Gastrocnemius medialis (tissue), 4 donors: ENCODE measurements at regions not wholly inside any gene's neighbourhood (a gene's known extent, or its start where the extent isn't known, plus 50 kb on each side); places are given as distances from the start of the nearest gene placed in this dataset.
A peak's percentile ranks its signal among the peaks of the same experiment; 100 is the strongest.

Experiments used
- ATAC-seq, 2 donors: fragments of 150-250 bp; one replicate each; pipeline ENCODE4 v1.9.1; 2016
- DNase-seq, 2 donors: peaks; one replicate each; pipeline ENCODE4 v3.0.0-alpha.2; 2019
- H3K27ac ChIP-seq, 4 donors: fragments of 200-600 bp; sonication (generic); 1 replicate in 1 of 4; 2 replicates in 3 of 4; pipeline ENCODE4 v1.5.1; 2016 to 2018; ENCODE audit warnings: mild to moderate bottlenecking in 2 of 4, moderate library complexity in 1 of 4
- H3K27me3 ChIP-seq, 3 donors: fragments of 200-600 bp; sonication (generic) in 2 of 3; 1 replicate in 1 of 3; 2 replicates in 2 of 3; pipeline versions ENCODE4 v1.5.1 to v1.6.0; 2016 to 2019; ENCODE audit warnings: mild to moderate bottlenecking in 1 of 3, moderate library complexity in 1 of 3
- H3K36me3 ChIP-seq, 2 donors: fragments of 200-600 bp; sonication (generic) in 1 of 2; one replicate each; pipeline ENCODE4 v1.5.1; 2017 to 2018
- H3K4me1 ChIP-seq, 2 donors: fragments of 200-600 bp; sonication (generic) in 1 of 2; one replicate each; pipeline ENCODE4 v1.5.1; 2016 to 2017; ENCODE audit warnings: mild to moderate bottlenecking in 2 of 2
- H3K4me3 ChIP-seq, 4 donors: fragments of 200-600 bp; sonication (generic) in 3 of 4; 1 replicate in 1 of 4; 2 replicates in 3 of 4; pipeline ENCODE4 v1.5.1; 2016 to 2019; ENCODE audit warnings: mild to moderate bottlenecking in 2 of 4
- H3K9me3 ChIP-seq, 3 donors: fragments of 200-600 bp; sonication (generic) in 2 of 3; 1 replicate in 1 of 3; 2 replicates in 2 of 3; pipeline ENCODE4 v1.5.1; 2016 to 2019
- CTCF ChIP-seq, 5 experiments: fragments of 450-650 bp in 3 of 5; fragments of 200-600 bp in 2 of 5; sonication (generic) in 2 of 5; IDR thresholded peaks in 4 of 5; conservative IDR thresholded peaks in 1 of 5; 1 replicate in 4 of 5; 2 replicates in 1 of 5; pipeline ENCODE4 v1.5.1; 2016 to 2019; ENCODE audit warnings: antibody characterized with exemption in 5 of 5, mild to moderate bottlenecking in 3 of 5, moderate library complexity in 3 of 5
- POLR2A ChIP-seq, 2 donors: fragments of 450-650 bp; IDR thresholded peaks; one replicate each; pipeline ENCODE4 v1.6.1; 2017; ENCODE audit warnings: antibody characterized with exemption in 2 of 2, mild to moderate bottlenecking in 2 of 2, moderate library complexity in 2 of 2
- in situ Hi-C, 4 donors: fragments of 200-750 bp; cut with MboI; loops; one replicate each; pipeline versions ENCODE4 v1.15.0 to v1.8.0; 2017; ENCODE audit warnings: low sequenced_read_pairs in 4 of 4
- intact Hi-C: fragments of 100-400 bp; cut with DNase I; formaldehyde crosslinking; loops from one replicate; pipeline ENCODE4 v1.15.1; 2023; ENCODE audit warnings: low total_unique reads

DNA sequence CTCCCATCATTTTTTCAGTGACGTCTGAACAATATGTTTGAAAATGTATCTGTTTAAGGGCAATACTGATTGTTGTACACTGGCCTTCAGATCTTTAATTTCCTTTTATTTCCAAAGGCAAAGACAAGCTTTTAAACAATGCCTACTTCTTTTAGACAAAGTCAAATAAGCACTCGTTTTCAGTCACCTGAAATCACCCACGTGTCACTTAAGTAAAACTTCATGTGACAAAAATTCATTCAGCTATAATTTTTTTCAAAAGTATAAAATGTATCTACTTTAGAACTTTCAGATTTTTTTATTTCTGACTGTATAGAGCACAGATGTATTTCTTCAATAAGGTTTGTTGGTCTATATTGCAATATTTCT, 113.5 kb upstream of the BEND6 start:
- no peak for ATAC-seq
- in situ Hi-C loops, result loop anchor here in 3 of 4 donors (10.0 kb wide), 4 partner anchors 77 to 197 kb away; partner anchors contain the start of gene DST (in 2 of the 3)
- Histone ChIP-seq H3K9me3 (no peaks in the 10 kb centered on the region), H3K4me3 (peak overlapping the region; percentile 33 to 89 (median 61)), H3K4me1 (peaks cover 50 to 54% of the 10 kb centered on the region in 2 donors), H3K27me3 (no peaks in the 10 kb centered on the region), H3K36me3 (no peaks in the 10 kb centered on the region), H3K27ac (peak overlapping the region; percentile 85 to 98 (median 98))
- TF ChIP-seq CTCF (IDR thresholded peaks at IDR 0.05 in 4 of 5, conservative IDR thresholded peaks at IDR 0.05 in 1 of 5) (no peak), POLR2A (IDR thresholded peaks at IDR 0.05) (no peak)
- intact Hi-C loops, result loop anchor here (5.0 kb wide), 2 partner anchors 149 to 336 kb away; no protein-coding TSS in a partner anchor
- DNase-seq, result no peak

DNA sequence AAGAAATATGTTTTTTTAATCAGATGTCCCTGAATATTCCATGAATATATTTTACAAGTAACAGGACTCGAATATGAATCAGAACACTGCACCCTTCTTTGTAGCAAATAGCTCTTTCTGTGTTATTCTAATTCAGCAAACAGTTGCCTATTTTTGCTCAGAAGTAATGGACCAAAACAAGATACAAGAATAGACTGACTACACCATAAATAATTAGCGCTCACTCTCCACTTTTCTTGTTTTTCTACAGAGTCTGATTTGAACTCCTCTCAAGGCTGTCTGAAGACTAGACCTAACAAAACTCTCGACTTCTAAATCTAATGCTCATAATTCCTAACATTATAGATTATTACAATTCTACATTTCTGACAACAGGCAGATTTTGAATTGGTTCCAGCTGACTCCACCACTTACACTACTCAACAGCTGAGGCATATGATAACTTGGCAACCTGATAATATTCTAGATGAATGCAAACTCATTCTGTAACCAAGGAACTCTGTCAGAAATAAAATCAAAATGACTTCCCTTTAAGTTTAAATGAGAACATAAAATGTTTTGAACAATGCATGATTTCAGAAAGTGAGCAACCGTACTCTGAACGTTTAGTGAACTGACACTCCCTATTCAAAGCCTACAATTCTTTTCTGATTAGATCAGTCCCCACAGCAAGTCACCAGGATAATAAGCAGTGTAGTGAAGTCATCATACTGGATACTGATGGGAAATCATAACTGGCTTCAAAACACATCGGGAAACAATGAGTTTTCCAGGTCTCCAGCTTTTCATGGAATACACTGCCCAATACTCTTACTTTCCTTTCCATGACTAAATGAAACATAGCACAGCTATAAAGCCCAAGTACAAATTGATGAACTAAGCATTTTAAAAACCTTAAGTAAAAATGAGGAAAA, 114.2 kb upstream of the BEND6 start:
- intact Hi-C loops, result loop anchor here (5.0 kb wide), 2 partner anchors 148 to 337 kb away; no protein-coding TSS in a partner anchor

GRCh38 chr6:56839533-56840183, 115.2 kb upstream of the BEND6 start:
- H3K36me3 ChIP-seq, result no peaks in the 10 kb centered on the region
- intact Hi-C loops, result loop anchor here (5.0 kb wide), 2 partner anchors 147 to 338 kb away; no protein-coding TSS in a partner anchor
- DNase-seq (no peak), ATAC-seq (no peak)
- H3K27me3 ChIP-seq, result no peaks in the 10 kb centered on the region
- TF ChIP-seq POLR2A (IDR thresholded peaks at IDR 0.05), result no peak
- no peak for TF ChIP-seq CTCF (IDR thresholded peaks at IDR 0.05 in 4 of 5, conservative IDR thresholded peaks at IDR 0.05 in 1 of 5)
- in situ Hi-C loops, result loop anchor here in 3 of 4 donors (5.0 to 10.0 kb wide), 5 partner anchors 67 to 195 kb away; partner anchors contain the start of gene DST (in 2 of the 3)
- H3K4me3 ChIP-seq, result peak overlapping the region; percentile 33 to 89 (median 61)
- H3K9me3 ChIP-seq, result no peaks in the 10 kb centered on the region
- H3K4me1 ChIP-seq, result peaks cover 55 to 61% of the 10 kb centered on the region in 2 donors
- peak overlapping the region; percentile 85 to 98 (median 98) for H3K27ac ChIP-seq

More for the DNA sequence above, 114.2 kb upstream of the BEND6 start:
- ATAC-seq, result peak; percentile 52 to 68
- DNase-seq, result no peak
- Histone ChIP-seq H3K9me3 (no peaks in the 10 kb centered on the region), H3K27me3 (no peaks in the 10 kb centered on the region), H3K27ac (peak overlapping the region; percentile 85 to 98 (median 98)), H3K36me3 (no peaks in the 10 kb centered on the region), H3K4me3 (peak overlapping the region; percentile 33 to 89 (median 61)), H3K4me1 (peaks cover 51 to 55% of the 10 kb centered on the region in 2 donors)
- in situ Hi-C loops, result loop anchor here in 3 of 4 donors (10.0 kb wide), 4 partner anchors 76 to 196 kb away; partner anchors contain the start of gene DST (in 2 of the 3)
- TF ChIP-seq CTCF (IDR thresholded peaks at IDR 0.05 in 4 of 5, conservative IDR thresholded peaks at IDR 0.05 in 1 of 5), result no peak
- TF ChIP-seq POLR2A (IDR thresholded peaks at IDR 0.05), result peak; percentile 30 to 72

DNA sequence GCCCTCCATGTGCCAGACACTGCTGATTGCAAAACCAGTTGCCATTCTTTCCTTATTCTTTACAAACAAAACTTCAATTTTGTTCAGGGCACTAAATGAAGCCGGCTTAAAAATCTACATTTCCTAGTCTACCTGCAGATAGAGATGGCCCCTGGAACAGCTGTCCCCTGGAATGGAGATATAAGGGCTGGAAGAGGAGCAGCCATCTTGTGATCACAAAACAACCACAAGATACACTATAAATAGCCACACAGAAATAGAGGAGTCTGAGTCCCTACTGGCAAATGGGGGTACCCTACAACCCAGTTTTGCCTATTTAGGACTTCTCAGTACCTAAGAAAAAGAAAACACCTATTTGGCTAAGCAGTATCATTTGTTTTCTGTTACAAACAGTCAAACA, 115.9 kb upstream of the BEND6 start:
- intact Hi-C loops, result no loop called here
- in situ Hi-C loops, result loop anchor here in 1 of 4 donors (5.0 kb wide), 1 partner anchor 67 kb away; no protein-coding TSS in a partner anchor
- Histone ChIP-seq H3K36me3 (no peaks in the 10 kb centered on the region), H3K4me3 (peak overlapping the region; percentile 33 to 89 (median 61)), H3K4me1 (peaks cover 57 to 65% of the 10 kb centered on the region in 2 donors), H3K27me3 (no peaks in the 10 kb centered on the region), H3K9me3 (no peaks in the 10 kb centered on the region), H3K27ac (peak overlapping the region; percentile 85 to 98 (median 98))
- peak in 1 of 2 donors; percentile 7 for TF ChIP-seq POLR2A (IDR thresholded peaks at IDR 0.05)
- no peak for TF ChIP-seq CTCF (IDR thresholded peaks at IDR 0.05 in 4 of 5, conservative IDR thresholded peaks at IDR 0.05 in 1 of 5)
- peak in 1 of 2 donors; percentile 36 for ATAC-seq
- no peak for DNase-seq
